ENCODE measurements at regions not wholly inside any gene's neighbourhood (a gene's known extent, or its start where the extent isn't known, plus 50 kb on each side); places are given as distances from the start of the nearest gene placed in this dataset.
"Not testable (repeated sequence)": the region's sequence is repeated elsewhere in the genome, so short reads cannot be mapped to it uniquely, and the experiment has no call there.

DNA sequence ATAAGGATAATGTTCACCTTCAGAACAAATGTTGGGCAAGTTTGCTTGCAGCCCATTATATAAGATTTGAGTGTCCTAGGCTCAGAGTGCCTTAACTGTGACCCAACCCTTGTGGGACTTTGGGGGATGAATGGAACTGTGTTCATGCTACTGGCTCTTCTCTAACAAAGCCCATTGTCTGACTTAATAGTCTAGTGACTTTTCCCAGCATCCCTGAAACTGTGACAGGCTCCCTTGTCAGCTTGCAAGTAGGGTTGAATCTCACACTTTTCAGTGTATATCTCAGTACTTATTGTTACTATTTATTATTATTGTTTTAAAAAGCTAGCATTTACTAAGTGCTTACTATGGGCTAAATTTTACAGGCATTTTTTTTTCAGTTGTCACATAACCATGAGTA, 1488.2 kb downstream of the KHDRBS2 start:
- CTCF ChIA-PET, POLR2A ChIA-PET: not testable (repeated sequence)

DNA sequence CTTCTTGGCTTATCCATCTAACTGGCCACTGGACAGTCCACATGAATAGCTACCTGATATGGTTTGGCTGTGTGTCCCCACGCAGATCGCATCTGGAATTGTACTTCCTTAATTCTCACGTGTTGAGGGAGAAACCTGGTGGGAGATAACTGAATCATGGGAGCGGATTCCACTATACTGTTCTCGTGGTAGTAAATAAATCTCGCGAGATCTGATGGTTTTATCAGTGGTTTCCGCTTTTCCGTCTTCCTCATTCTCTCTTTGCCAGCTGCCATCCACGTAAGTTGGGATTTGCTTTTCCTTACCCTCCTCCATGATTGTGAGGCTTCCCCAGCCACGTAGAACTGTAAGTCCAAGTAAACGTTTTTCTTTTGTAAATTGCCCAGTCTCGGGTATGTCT, 1496.4 kb downstream of the KHDRBS2 start:
- CTCF ChIA-PET, result not testable (repeated sequence)

DNA sequence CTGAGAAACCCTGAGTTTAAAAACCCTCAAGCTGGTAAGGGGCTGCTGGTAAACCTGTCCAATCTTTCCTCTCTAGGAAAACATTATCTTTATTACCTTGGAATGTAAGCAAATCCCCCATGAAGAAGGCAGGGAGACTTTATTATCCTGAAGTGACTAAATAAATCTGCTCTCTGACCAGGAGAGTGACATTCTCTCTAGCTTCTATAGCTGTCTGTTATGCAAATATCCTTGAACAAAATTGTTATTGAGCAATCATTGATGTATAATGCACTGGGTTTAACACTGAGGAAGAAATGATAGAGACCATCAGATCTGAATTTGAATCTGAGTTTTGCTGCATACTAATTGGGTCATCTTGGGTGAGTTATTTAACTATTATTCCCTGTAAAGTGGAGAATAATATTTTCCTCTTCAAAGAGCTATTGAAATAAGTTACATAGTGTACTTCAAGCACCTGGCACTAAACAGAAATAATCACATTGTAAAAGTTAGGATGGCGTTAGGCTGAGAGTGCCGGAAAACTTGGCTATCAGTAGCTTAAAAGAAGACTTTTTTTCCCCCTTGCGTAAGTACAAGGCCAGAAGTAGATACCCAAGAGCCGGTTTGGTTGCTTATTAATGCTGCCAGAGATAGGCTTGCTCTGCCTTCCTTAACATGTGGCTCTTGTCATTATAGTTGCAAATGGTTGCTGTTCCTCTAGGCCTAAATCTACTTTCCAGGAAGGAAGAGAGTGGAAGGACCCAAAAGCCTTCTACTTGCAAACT, 1503.1 kb downstream of the KHDRBS2 start:
- CTCF ChIA-PET, POLR2A ChIA-PET: not testable (repeated sequence)

More for the DNA sequence above, 1496.4 kb downstream of the KHDRBS2 start:
- POLR2A ChIA-PET, result not testable (repeated sequence)

DNA sequence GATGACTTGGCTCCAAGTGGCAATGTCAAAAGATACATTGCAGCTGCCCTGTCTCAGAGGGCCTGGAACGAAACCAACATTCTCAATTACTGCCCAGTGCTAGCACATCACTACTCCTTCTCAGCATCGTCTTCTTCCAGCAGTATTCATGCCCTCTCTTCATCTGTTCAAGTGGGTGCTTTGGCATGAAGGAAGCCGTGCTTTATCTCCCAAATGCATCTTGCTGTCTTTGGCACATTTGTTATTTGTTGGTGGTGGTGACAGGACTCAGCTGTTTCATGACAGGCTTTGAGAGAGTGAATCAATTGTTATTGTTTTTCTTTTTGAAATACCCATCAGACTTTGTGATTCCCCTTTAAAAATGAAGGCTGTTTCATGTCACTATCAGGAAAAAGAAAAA, 1506.4 kb downstream of the KHDRBS2 start:
- CTCF ChIA-PET, POLR2A ChIA-PET: not testable (repeated sequence)

DNA sequence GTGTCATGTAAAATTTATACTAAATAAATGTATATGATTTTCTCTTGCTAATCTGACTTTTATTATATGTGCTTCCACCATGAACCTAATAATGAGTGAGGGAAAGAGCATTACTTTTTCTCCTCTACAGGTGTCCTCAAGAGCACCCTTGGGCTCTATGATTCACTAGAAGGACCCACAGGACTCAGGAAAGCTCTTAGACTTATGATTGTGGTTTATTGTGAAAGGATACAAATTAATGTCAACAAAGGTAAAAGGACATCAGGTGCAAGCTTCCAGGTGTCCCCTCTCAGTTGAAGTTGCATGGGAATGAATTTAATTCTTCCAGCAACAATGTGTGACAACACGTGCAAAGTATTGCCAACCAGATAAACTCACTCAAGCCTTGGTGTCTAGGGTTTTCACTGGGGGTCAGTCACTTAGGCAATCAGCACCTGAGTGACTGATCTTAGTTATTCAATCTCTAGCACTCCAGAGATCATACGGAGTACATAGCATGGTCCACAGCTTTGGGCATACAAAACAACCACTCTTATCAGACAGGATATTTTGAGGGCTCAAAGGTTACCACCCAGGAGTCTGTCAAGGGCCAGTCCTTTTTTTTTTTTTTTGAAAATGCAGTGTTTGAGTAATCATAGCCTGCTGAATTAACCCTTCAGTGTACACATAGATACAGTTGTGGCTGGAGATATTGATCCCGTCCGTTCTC, 1518.1 kb downstream of the KHDRBS2 start:
- POLR2A ChIA-PET, CTCF ChIA-PET: not testable (repeated sequence)

DNA sequence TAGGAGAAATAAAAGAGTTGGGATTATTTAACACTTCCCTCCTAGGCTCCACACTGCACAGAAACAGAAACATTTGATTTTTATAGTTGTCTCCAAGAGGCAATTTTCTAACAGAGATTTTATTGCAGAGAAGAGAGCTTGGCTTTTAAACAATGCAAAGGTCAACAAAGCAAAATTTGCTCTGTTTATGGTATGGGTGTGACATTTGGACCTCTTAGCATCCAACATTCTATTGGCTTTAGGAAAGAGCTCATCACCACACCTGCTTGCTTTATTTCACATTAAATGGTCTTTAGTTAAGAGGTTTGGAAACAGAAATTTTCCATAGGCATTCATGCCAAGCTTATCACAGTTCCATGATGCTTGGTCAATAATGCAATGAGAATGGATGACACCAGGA, 1520.7 kb downstream of the KHDRBS2 start:
- POLR2A ChIA-PET, CTCF ChIA-PET: not testable (repeated sequence)

DNA sequence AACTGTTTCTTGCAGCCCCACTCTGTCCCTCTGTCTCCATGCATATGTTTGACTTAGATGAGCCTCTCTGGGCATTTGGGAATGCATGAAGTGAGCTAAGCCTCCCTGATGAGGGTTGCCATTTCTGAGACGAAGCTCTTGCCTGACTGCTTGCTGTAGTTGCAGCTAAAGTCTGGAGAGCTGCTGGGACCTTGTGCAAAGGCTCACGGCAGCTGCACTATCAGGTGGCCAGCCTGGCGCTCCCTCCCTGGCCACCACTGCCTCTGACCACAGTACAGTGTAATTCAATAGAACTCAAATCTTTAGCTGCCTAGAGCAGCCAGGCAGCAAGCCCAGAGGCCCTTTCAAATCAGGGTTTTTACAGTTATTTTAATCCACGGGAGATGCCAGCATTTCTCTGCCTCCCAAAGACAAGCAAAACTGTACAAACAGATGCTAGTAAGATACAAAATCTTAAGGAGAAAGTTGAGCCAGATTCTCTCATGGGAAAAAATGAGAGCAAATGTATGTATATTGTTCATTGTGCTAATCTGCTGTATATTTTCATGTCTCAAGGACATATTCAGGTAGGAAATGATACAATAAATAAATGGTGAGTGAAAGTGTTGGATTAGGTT, 1522.5 kb downstream of the KHDRBS2 start:
- POLR2A ChIA-PET, CTCF ChIA-PET: not testable (repeated sequence)

DNA sequence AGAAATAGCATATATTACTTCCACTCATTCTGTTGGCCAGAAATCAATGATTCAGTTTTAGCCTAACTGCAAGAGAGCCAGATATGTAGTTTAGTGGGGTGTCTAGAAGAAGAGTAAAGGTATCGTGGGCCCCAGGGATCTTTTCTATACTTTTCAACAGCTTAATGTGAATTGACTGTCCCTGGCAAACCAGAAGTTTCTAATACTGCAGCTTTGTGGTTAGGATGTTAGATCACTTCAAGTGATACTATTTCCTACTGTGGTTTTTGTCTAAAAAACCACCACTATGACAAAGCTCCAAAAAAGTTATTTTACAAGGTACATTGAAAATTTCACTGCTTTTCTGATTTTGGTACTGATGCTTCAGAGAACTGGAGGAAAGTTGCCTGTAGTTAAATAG, 1525.1 kb downstream of the KHDRBS2 start:
- POLR2A ChIA-PET, CTCF ChIA-PET: not testable (repeated sequence)

DNA sequence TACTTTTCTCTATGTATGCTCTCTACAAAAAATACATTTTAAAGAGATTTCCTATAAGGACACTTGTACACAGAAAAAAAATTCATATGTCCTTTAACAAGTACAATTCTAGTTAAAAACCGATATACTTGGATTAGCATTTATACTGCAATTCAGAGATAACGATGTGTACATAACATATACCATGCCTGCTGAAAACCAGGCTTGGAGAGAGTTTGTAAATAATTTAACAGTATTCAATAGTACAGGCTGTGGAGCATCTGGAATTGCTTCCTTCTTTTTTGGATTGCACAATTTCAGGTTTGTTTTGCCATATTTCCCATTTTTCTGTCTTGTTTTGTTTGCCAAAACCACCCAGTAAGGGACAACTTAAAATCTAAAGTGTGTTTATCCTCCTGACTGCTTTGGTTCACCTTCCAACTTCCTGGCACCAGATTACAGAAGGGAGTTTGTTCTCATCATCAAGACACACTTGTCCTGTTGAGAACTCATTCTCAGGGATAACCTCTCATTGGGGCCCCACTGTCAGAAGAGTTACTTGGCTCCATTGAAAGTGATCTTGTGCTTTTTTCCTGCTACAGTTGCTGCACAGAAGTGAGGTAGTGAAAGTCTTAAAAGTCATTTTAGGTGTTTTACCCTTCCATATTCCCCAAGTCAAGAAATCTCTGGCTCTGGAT, 1526.7 kb downstream of the KHDRBS2 start:
- CTCF ChIA-PET, POLR2A ChIA-PET: not testable (repeated sequence)

DNA sequence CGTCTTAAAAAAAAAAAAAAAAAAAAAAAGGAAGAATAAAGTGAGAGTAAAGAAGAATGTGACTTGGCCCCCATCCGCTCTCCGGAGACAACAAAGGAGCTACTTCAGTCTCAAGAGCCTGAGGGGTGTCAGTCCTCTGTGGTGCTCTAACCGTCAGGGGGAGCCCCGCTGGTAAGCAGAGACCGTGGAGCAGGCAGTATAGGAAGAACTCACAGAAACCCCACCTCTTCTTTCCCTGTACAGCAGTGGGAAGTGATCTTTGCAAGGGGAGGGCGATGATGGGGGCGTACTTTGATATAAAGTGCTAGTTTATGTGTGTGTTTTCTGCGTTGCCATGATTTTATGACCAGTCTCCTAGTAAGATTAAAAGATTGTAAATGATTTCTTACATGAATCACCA, 1527.3 kb downstream of the KHDRBS2 start:
- CTCF ChIA-PET, POLR2A ChIA-PET: not testable (repeated sequence)

DNA sequence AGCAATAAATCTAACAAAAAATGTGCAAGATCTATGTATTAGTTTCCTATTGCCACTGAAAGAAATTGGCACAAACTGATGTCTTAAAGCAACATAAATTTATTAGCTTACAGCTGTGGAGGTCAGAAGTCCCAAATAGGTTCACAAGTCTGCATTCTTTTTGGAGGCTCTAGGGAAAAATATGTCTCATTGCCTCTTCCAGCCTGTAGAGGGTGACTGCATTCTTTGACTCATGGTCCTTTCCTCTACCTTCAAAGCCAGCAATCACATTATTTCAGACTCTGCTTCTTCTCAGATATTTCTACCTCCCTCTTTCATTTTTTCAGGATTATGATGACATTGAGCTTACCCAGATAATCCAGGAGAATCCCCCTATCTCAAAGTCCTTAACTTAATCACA, 1531.1 kb downstream of the KHDRBS2 start:
- POLR2A ChIA-PET, result no interaction called here

DNA sequence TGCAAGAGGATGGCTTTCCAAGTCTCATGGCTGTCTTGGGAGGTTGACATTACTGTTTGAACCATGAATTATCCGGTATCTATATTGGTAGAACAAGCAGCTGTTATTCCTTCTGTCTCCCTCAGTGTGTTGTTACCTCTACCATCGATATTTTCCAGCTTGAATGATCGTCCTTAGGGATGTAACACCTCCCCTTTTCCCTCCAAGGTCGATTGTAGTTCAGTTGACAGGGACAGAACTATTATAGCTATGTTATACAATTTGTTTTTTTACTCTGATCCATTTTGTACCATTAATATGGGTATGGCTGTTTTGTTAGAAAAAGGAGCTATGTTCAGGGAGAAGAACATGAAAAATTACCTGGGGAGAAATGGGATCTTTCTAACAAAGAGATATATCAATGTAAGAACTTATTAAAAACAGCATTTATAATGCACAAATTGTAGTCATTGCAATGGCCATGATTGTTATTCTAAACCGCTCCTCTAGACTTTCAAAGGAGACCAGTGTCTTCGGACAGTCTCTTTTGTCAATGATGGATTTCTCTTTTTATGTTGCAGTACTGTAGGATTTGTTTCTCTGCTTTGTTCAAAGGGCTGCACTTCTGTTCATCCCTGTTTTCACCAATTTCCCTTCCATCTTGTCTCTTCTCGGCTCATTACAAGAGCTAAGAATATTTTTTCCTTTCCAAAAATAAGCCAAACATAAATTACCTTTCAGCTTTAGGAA, 1535.5 kb downstream of the KHDRBS2 start:
- CTCF ChIA-PET, result not testable (repeated sequence)

More for the DNA sequence above, 1531.1 kb downstream of the KHDRBS2 start:
- CTCF ChIA-PET, result no interaction called here

DNA sequence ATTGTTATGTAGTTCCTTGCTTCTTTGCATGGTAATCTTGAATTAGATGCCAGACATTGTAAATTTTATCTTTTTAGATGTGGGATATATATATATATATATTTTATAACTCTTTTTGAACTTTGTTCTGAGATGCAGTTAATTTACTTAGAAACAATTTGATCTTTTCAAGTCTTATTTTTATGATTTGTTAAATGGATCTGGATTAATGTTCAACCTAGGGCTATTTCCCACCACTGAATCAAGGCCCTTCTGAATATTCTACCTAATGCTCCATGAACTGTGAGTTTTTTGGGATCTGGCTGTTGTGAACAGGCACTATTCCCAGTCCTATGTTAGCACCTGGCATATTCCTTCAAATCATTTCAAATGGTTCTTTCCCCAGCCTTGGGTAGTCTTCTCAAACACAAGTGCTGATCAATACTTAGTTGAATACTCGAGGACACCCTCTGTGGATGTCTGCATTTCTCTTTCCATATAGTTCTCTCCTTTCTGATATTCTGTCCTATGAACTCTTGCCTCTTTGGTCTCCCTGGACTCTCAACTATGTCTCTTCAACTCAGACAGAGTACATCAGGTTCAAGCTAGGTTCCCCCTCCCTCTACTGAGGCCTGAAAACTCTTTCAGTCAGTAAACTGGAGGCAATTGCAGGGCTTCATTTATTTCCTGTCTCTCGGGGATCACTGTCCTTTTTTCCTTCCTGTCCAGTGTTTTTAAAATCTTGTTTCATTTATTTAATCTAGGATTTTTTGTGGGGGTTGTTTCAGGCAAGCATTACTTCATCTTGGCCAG, 1538.1 kb downstream of the KHDRBS2 start:
- CTCF ChIA-PET, POLR2A ChIA-PET: not testable (repeated sequence)

More for the DNA sequence above, 1535.5 kb downstream of the KHDRBS2 start:
- POLR2A ChIA-PET, result not testable (repeated sequence)

DNA sequence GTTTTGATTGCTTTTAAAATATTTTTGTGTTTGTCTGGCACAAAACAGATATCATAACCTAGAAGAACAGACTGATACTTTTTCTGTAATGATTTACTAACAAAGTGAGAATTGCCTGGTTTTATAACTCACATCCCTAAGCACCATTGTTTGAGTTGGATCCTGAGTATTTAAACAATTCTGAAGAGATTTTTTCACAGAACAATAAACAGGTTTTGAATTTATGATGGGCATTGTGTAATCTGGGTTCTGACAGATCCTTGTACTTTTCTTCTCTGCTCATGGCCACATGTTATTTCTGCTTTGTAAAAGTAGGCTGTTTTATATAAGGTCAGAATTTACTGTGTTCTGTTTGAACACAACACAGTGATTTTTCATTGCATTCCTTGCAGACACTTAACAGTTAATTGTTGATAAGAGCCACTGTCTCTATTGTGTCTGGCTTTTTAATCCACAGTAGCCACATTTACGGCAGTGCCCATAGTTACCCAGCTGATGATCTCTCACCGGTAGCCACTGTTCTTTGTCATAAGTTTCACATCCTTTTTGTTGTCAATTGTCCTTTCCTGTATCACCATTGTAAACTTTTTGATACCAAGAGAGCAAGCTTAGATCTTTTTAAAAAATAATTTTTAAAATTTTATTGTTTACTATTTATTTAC, 1548.1 kb downstream of the KHDRBS2 start:
- POLR2A ChIA-PET, CTCF ChIA-PET: not testable (repeated sequence)

DNA sequence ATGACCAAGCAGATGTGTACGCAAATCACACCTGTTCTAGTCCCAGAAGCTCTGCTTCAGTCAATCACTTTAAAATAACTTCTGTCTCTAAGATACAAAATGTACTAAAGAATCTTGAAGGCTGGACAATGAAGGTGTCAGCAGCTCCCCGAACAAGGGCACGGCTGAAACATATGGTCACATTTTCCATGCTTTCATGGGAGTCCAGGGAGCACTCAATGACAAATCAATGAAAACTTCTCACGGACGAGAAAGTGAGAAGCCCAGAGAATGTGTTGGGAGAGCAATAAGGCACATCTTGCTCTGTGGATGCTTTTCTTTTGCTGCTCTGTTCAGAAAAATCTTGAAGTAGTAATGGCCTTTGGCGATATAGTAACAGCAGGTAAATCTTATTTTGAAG, 1548.7 kb downstream of the KHDRBS2 start:
- POLR2A ChIA-PET, CTCF ChIA-PET: not testable (repeated sequence)

DNA sequence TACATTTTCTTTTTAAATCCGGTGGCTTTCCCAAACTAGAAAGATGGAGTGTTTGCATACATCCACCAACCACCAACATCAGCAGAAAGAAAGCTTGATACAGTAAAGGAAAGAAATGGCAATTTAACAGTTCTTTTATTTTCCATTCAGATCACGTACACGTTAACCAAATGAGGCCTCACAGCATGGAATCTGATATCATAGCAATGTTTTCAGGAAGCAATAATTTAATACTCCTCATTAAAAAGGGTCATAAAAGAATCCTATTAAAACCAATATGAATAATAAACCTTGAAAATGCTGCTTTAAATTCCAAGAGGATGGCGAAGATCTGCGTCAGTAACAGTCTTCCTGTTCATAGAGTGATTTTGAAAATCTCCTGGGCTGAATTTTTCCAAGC, 1562.1 kb downstream of the KHDRBS2 start:
- POLR2A ChIA-PET, CTCF ChIA-PET: not testable (repeated sequence)

DNA sequence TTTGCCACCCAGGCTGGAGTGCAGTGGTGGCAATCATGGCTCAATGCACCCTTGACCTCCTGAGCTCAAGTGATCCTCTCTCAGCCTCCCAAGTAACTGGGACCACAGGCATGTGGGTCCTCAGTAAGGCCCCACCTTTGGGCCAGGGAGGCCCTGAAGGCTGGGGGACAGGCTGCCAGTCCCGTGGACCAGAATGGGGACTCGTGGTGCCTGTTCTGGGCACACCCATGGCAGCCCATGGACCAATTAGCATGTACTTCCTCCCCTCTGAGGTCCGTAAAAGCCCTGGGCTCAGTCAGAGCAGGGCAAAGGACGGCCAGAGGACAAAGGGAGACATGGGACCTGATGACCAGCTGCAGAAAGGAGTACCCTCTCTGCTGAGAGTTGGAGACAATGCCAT, 1590.8 kb downstream of the KHDRBS2 start:
- ChIA-PET CTCF (no interaction called here), POLR2A (no interaction called here)

DNA sequence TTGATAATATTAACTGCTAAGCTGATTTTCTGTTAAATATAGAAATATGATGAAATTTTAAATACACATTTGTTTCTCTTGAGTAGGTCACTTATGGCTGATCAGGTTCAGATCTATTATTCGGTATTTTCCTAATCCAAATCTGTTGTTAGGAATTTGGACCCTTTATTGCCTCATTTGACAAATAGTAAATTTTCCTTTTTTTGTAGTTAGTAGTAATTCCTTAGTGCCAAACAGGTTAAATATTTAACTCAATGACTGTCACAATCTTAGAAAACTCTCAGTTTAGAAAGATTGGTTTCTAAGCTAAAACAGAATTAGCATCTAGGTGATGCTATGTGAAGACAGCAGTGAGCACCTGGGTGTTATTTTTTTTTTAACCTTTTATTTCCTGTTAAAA, 1598.9 kb downstream of the KHDRBS2 start:
- CTCF ChIA-PET, result no interaction called here
- POLR2A ChIA-PET, result no interaction called here

DNA sequence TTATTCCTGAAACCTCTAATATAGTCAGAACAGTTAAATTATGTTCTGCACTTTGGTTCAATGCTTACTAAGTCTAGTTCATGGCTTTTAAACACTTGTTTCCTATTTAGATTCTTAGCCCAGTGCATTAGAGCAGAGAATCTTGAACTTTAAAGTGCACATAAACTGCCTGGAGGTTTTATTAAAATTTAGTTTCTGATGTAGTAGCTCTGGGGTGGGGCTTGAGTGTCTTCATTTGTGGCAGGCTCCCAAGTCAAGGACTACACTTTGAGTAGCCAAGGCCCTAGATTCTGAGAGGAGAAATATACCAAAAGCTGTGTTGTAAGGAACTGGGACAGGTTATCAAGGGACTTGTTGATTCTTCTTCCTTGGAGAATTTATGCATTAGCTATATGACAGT, 1604.2 kb downstream of the KHDRBS2 start:
- ChIA-PET CTCF (no interaction called here), POLR2A (no interaction called here)

Data from activated CD8-positive, alpha-beta memory T cell treated with anti-CD3 and anti-CD28 coated beads for 36 hours (primary cell).